HG03060 (cell line): ENCODE measurements at regions not wholly inside any gene's neighbourhood (a gene's known extent, or its start where the extent isn't known, plus 50 kb on each side); places are given as distances from the start of the nearest gene placed in this dataset.

Source experiments
- ATAC-seq: cut with Tn5 transposase; IDR thresholded peaks from one replicate; pipeline ENCODE4 v1.9.1; 2021; ENCODE audit warnings: low read depth, moderate number of reproducible peaks; ENCODE audit not compliant: unreplicated experiment

DNA sequence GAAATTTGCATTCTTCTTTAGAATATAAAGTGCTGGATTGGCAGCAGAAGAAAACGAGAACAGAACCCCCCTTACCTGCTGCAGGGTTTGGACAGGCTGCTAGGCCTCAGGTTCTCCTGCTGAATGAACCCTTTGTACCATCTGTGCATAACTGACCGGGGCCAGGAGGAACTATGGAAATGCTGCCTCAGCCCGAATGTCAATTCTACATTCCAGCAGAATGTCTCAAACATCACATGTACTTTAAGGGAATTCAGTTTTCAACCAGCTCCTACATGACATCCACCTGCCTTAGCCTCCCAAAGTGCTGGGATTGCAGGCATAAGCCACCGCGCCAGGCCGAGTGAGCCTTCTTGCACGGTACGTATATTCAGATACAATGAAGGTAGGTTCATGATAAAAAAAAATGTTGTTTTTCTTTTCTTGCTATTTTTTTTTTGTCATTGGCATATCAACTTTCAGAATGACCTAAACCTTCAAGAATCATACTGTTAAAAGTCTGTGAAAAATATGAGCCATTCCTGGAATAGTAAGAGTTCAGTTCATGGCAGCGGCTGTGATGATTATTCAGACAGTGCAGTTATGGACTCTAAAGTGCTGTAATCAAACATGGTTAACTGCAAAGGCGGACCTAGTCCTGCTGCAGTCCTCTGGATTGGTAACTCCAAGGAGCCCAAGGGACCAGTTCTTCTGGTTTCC is 84.4 kb upstream of the TNS3 start:
- no peak for ATAC-seq

GRCh38 chr7:47664650-47665195 is 82.8 kb upstream of the TNS3 start:
- ATAC-seq, result no peak

- ATAC-seq, result no peak
Measured at GRCh38 chr7:47663851-47664250, 81.9 kb upstream of the TNS3 start.

DNA sequence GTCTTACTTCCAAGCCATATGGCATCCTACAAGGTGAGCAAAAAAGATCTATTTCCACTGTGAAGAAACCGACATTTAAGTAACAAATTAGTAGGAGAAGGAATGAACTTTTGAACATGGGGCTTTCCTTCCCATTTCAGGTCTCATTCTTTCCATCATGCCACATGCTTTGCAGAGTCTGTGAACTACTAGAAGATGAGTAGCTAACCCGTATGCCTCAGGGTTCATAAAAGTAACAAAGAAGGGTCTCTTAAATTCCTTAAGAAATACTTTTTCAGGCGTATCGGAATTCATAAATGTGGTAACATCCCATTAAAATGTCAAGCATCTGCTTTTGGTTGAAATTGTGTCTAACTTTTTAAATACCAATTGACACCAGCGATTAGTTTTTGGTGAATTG is 81.3 kb upstream of the TNS3 start:
- no peak for ATAC-seq

DNA sequence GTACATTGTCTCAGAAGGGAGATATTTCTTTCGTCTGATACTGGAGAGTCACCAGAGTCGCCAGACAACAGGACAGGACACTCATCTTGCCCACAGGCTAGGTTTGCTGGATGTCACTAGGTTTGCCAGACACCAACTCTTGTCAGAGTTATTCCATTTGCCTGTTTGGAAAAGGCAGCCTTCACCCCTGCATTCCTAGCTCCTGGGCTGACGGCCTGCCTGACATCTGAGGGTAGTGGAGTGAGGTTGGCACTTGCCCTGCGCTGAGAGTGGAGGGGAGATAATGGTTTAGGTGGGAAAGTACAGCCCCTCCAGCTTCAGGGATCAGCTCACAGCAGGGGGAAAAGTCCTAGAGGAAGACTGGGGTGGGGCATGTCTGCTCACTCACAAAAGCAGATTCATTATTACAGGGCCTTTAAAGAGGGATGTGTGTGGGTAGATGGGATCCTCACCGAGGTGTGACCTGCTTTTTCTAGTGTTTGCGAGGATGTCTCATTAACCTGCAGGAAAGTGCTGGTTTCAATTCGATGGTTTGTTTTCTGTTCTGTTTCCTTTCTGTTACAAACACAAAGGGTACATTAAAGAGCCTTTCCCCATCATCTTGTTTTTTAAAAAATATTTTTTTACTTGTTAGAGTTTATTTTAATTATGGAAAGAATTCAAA is 79.3 kb upstream of the TNS3 start:
- no peak for ATAC-seq

- ATAC-seq, result no peak
Measured at GRCh38 chr7:47659664-47660462, 78.0 kb upstream of the TNS3 start.

DNA sequence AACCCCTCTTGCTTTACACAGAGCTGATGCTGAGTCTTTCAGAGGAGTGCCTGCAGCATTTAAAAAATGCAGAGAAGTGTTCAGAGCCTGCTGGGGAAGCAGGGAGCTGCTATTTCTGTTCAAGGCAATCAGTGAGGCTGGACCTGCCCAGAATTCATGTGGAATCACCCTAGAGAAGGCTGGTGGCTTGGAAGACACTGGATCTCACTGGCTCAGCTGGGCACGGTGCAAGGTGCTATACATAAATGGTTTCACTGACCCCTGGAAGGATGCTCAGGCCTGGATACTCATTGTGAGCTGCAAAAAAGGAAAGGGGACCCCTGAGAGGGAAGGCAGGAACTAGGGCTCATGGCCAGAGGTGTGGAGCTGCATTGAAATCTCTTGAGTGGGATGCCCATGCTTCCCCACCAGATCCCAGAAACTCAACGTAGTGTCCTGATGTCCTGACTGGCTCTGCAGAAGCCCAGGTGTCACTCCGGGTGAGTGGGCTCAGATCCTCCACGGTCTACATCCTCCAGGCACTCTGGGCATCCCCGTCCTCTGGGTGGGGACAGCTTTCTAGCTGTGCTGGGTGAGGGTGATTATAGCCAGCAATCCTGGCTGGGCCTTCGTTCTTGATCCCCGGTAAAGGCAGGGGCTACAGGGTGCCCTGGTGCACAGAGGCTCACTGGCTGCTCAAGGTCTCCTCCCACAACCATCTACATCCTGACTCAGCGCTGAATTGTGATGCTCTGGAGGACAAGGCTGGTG is 77.2 kb upstream of the TNS3 start:
- no peak for ATAC-seq

- ATAC-seq, result no peak
Measured at GRCh38 chr7:47657126-47657525, 75.2 kb upstream of the TNS3 start.

DNA sequence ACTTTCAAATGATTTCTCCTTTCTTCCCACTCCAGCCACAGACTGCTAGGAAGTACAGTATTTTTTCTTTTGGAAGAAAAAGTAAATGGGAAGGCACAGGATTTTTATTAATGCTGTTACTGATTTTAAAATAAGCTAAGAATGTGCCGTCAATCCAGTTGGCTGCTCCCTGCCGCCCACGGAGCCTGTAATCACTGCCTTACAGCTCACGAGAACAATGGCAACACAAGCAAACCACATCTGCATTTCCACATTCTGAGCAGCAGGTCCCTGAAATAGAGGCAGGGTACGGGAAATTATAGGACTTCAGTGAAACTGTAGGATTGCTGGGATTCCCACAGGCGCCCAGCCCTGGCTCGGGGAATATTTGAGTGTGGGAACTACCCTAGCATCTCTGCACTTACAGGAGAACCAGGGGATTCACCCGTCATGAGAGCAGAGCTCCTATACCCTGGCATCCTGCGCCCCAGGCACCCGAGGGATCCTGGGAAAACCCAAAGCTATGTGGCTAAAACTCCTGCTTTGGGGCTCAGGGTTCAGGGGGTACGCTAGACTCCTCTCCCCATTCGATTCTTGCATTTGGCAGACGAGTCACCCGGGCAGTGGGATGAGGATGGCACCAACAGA is 72.9 kb upstream of the TNS3 start:
- ATAC-seq, result no peak

- ATAC-seq, result no peak
Measured at GRCh38 chr7:47653550-47654411, 71.9 kb upstream of the TNS3 start.

DNA sequence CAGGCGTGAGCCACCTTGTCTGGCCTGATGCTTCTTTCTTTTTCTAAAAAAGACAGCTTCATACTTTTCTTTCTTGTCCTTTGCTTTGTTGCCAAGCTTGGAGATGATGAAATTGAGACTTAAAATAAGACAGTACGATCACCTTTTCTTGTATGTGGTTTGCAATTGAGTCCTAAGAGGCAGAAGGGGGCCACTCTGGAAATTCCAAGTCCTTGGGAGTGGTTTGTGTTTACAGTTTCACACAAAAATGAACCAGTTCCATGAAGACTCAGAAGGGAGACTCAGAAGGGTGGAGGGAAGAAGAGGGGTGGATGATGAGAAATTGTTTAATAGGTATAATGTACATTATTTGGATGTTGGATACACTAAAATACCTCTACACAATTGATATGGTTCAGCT is 70.7 kb upstream of the TNS3 start:
- ATAC-seq, result no peak

DNA sequence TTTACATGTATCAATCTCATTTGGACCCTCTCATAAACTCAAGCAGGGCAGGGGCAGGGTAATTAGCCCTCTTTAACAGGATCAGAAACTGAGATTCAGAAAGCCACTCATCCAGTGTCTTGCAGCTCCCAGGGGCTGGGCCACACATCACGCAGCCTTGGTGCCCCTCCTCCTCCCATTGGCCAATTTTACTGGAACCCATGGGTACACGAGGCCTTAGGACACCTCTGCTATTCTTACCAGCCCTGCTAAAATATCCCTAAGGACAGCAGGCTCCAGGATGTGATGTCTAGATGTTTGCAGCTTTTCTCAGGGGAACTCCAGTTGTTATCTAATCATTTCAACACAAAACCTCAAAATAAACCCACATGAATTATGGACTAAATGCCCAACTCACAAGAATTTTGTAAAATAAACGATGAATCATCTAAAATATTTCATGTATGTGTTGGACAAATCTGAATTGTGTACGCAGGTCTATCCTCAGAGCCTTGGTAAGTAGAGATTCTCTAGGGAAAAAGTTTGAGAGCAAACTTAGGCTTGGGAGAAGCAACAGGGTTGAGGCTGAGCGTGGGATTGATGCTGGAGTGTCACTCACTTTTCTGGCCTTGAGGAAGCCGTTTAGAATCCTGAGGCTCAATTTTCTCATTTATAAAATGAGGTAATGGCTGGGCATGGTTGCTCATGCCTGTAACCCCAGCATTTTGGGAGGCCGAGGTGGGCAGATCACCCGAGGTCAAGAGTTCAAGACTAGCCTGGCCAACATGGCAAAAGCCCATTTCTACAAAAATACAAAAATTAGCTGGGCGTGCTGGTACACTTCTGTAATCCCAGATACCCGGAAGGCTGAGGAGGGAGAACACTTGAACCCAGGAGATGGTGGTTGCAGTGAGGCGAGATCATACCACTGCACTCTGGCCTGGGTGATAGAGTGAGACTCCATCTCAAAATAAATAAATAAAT is 69.7 kb upstream of the TNS3 start:
- ATAC-seq, result no peak

DNA sequence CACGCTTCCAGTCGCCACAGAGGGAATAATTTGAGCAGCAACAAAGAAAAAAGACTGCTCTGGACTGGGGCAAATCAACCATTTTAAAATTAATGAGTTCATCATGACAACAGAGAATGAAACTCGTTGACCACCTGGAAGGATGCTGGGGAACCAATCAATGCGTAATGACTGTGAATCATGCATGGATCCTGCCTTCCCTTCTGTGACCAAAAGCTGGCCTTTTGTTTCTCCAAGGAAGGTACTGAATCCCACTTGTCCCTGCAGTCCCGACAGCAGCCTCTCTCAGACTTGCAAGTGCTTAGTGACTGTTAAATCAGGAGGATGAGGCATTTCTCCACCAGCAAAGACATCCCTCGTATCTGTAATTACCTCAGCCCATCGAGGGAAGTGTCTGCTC is 68.0 kb upstream of the TNS3 start:
- no peak for ATAC-seq

DNA sequence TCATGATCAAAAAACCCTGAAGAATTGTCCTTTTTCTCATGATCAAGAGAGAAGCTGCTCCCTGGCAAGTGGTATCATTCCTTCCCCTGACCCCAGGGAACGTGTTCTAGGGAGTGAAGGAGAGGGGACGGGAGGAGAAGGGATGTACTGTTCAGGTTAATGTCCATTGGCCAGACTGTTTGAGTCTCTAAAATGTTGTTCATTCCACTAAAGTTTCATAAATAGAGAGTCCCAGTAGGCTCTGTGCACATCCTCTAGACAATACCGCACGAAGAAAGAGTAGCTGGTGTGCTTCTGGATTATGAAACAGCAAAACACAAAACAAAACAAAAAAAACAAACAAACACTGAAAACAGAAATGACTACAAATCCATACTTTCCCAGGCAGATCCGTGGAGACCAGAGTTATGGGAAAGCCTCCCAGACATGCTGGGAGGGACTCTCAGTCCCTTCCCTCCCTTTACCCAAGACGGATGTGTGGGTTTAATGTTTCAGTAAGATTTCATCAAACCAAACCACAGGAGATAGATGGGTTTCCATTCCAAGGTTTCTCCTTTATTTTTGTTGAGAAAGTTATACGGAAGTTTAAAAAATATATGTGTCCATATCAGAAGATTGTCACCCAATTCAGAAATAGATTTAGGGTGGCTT is 66.5 kb upstream of the TNS3 start:
- ATAC-seq, result no peak

DNA sequence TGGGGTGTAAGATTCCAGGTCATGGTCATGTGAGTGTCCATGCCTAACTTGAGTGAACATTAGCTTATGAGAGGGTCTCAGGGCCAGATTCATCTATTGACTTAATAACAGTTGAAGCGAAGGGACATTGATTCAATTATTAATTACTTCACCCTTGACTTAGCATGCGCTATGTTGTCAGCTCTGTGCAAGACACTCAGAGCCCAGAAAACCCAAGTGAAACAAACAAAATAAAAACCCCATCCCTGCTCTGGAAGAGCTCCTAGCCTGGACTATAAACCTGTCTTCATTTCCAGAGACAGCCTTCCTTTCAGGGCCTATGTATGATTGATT is 66.0 kb upstream of the TNS3 start:
- ATAC-seq, result no peak

- ATAC-seq, result no peak
Measured at GRCh38 chr7:47647181-47647917, 65.4 kb upstream of the TNS3 start.

DNA sequence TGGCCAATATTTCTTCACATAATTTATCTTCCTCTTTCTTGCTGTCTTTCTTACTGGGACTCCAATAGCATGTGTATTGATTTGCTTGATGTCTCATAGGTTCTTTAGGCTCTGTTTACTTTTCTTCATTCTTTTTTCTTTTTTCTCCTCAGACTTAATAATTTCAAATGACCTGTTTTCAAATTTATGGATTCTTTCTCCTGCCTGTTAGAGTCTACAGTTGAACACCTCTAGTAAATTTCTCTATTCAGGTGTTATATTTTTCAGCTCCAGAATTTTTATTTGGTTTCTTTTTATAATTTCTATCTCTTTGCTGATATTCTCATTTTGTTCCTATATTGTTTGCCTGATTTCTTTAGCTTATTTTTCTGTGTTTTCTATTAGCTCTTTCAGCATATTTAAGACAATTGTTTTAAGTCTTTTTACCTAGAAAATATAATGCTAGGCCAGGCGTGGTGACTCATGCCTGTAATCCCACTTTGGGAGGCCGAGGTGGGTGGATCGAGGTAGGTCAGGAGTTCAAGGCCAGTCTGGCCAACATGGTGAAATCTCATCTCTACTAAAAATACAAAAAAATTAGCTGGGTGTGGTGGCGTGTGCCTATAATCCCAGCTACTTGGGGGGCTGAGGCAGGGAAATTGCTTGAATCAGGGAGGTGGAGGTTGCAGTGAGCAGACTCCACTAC is 61.9 kb upstream of the TNS3 start:
- ATAC-seq, result no peak
